Sigmoid colon (tissue), 6 donors: ENCODE measurements at regions not wholly inside any gene's neighbourhood (a gene's known extent, or its start where the extent isn't known, plus 50 kb on each side); places are given as distances from the start of the nearest gene placed in this dataset.
"Not testable (repeated sequence)": the region's sequence is repeated elsewhere in the genome, so short reads cannot be mapped to it uniquely, and the experiment has no call there.

Experiments
- DNase-seq: peaks from one replicate; pipeline ENCODE4 v3.0.0-alpha.2; 2019
- H3K27ac ChIP-seq, 4 donors: fragments of 200-600 bp; sonication (generic); one replicate each; pipeline ENCODE4 v1.5.1; 2016 to 2019; ENCODE audit warnings: mild to moderate bottlenecking in 1 of 4
- H3K27me3 ChIP-seq, 3 donors: fragments of 200-600 bp; sonication (generic); one replicate each; pipeline ENCODE4 v1.5.1; 2019; ENCODE audit warnings: mild to moderate bottlenecking in 1 of 3
- H3K36me3 ChIP-seq, 4 donors: fragments of 200-600 bp; sonication (generic); one replicate each; pipeline ENCODE4 v1.5.1; 2016 to 2019
- H3K4me1 ChIP-seq, 4 donors: fragments of 200-600 bp; sonication (generic); one replicate each; pipeline ENCODE4 v1.5.1; 2017 to 2019
- H3K4me3 ChIP-seq, 4 donors: fragments of 200-600 bp; sonication (generic); one replicate each; pipeline ENCODE4 v1.5.1; 2017 to 2019; ENCODE audit warnings: mild to moderate bottlenecking in 2 of 4, moderate library complexity in 1 of 4
- H3K9me3 ChIP-seq, 4 donors: fragments of 200-600 bp in 3 of 4; sonication (generic) in 3 of 4; one replicate each; pipeline versions ENCODE4 v1.5.1 to v1.6.1; 2013 to 2019
- CTCF ChIP-seq, 4 experiments: fragments of 450-650 bp in 3 of 4; fragments of 200-600 bp in 1 of 4; IDR thresholded peaks; one replicate each; pipeline ENCODE4 v1.5.1; 2016 to 2019; ENCODE audit warnings: antibody characterized with exemption in 4 of 4, mild to moderate bottlenecking in 3 of 4, moderate library complexity in 2 of 4
- EP300 ChIP-seq, 4 donors: sonication (generic); formaldehyde crosslinking; IDR thresholded peaks; one replicate each; pipeline ENCODE4 v1.6.1; 2017; ENCODE audit warnings: antibody characterized with exemption in 4 of 4
- POLR2A ChIP-seq, 2 donors: fragments of 450-650 bp; IDR thresholded peaks; one replicate each; pipeline ENCODE4 v1.6.1; 2016; ENCODE audit warnings: antibody characterized with exemption in 2 of 2, mild to moderate bottlenecking in 2 of 2, moderate library complexity in 2 of 2
- POLR2AphosphoS5 ChIP-seq, 4 donors: sonication (generic); formaldehyde crosslinking; IDR thresholded peaks; one replicate each; pipeline ENCODE4 v1.6.1; 2017; ENCODE audit warnings: antibody characterized with exemption in 4 of 4
- WGBS, 2 donors: extraction: QIAGEN DNeasy Blood & Tissue Kit; methylation state at CpG; one replicate each; pipeline ENCODE4 v1.1.7; 2013; 5-methylcytosine and 5-hydroxymethylcytosine counted together
- intact Hi-C: fragments of 100-400 bp; cut with DNase I; formaldehyde crosslinking; loops from one replicate; pipeline ENCODE4 v1.15.1; 2023
- donor health status: healthy with polysubstance abuse.
- donor health status: healthy.

GRCh38 chr5:67986761-67987160, 228.8 kb upstream of the PIK3R1 start:
- Histone ChIP-seq H3K9me3 (no peaks in the 10 kb centered on the region), H3K27me3 (no peaks in the 10 kb centered on the region), H3K4me1 (peaks cover 0 to 31% (median 19%) of the 10 kb centered on the region in 4 donors), H3K27ac (peak overlapping the region in 1 of 4 donors; percentile 75), H3K4me3 (no peak overlapping the region), H3K36me3 (no peaks in the 10 kb centered on the region)
- no peak for TF ChIP-seq POLR2A (IDR thresholded peaks at IDR 0.05)
- TF ChIP-seq CTCF (IDR thresholded peaks at IDR 0.05): no peak
- no peak for TF ChIP-seq POLR2AphosphoS5 (IDR thresholded peaks at IDR 0.05)
- TF ChIP-seq EP300 (IDR thresholded peaks at IDR 0.05): no peak
- intact Hi-C loops: no loop called here
- WGBS, 2 donors: 26 to 74% methylated on average over 2 of the region's 2 CpGs
- DNase-seq: no peak

- intact Hi-C loops: no loop called here
- H3K4me1 ChIP-seq: peaks cover 0 to 30% (median 18%) of the 10 kb centered on the region in 4 donors
- TF ChIP-seq CTCF (IDR thresholded peaks at IDR 0.05): no peak
- TF ChIP-seq EP300 (IDR thresholded peaks at IDR 0.05): no peak
- H3K36me3 ChIP-seq: no peaks in the 10 kb centered on the region
- no peak for DNase-seq
- H3K9me3 ChIP-seq: no peaks in the 10 kb centered on the region
- no peak overlapping the region for H3K4me3 ChIP-seq
- H3K27me3 ChIP-seq: no peaks in the 10 kb centered on the region
- WGBS, 2 donors: 88 to 90% methylated on average over 3 of the region's 3 CpGs
- peak overlapping the region; percentile 59 to 75 (median 65) for H3K27ac ChIP-seq
Measured at GRCh38 chr5:67985686-67986387, 229.7 kb upstream of the PIK3R1 start.

- H3K4me1 ChIP-seq: peaks cover 0 to 30% (median 18%) of the 10 kb centered on the region in 4 donors
- intact Hi-C loops: no loop called here
Measured at GRCh38 chr5:67984546-67984945, 231.0 kb upstream of the PIK3R1 start.

GRCh38 chr5:67983251-67984110, 232.1 kb upstream of the PIK3R1 start:
- Histone ChIP-seq H3K27me3 (no peaks in the 10 kb centered on the region), H3K4me3 (no peak overlapping the region), H3K36me3 (no peaks in the 10 kb centered on the region), H3K9me3 (no peaks in the 10 kb centered on the region), H3K27ac (peak overlapping the region in 1 of 4 donors; percentile 51), H3K4me1 (peaks cover 0 to 31% (median 18%) of the 10 kb centered on the region in 4 donors)
- intact Hi-C loops: no loop called here
- no peak for DNase-seq
- TF ChIP-seq POLR2A (IDR thresholded peaks at IDR 0.05) (no peak), EP300 (IDR thresholded peaks at IDR 0.05) (no peak), POLR2AphosphoS5 (IDR thresholded peaks at IDR 0.05) (no peak), CTCF (IDR thresholded peaks at IDR 0.05) (no peak)
- WGBS, 2 donors: 74 to 76% methylated on average over 7 of the region's 7 CpGs

More at GRCh38 chr5:67984546-67984945, 231.0 kb upstream of the PIK3R1 start:
- Histone ChIP-seq H3K36me3 (no peaks in the 10 kb centered on the region), H3K27me3 (no peaks in the 10 kb centered on the region), H3K27ac (no peak overlapping the region), H3K9me3 (no peaks in the 10 kb centered on the region), H3K4me3 (no peak overlapping the region)
- no peak for DNase-seq
- TF ChIP-seq CTCF (IDR thresholded peaks at IDR 0.05) (no peak), EP300 (IDR thresholded peaks at IDR 0.05) (no peak), POLR2AphosphoS5 (IDR thresholded peaks at IDR 0.05) (no peak)
- 93 to 95% methylated on average over 2 of the region's 2 CpGs for WGBS, 2 donors

- H3K36me3 ChIP-seq, H3K27me3 ChIP-seq, H3K4me3 ChIP-seq, intact Hi-C loops, H3K27ac ChIP-seq, H3K9me3 ChIP-seq, DNase-seq: not testable (repeated sequence)
- WGBS, 2 donors: 79 to 90% methylated on average over 4 of the region's 4 CpGs
- H3K4me1 ChIP-seq: peaks cover 0 to 39% (median 26%) of the 10 kb centered on the region in 4 donors
Measured at GRCh38 chr5:67982160-67982559, 233.4 kb upstream of the PIK3R1 start.
